ENCODE measurements at regions not wholly inside any gene's neighbourhood (a gene's known extent, or its start where the extent isn't known, plus 50 kb on each side); places are given as distances from the start of the nearest gene placed in this dataset.

GRCh38 chr21:28865488-28866186 lies 127.0 kb downstream of the LTN1 start:
- in situ Hi-C loops (cut with HindIII; ENCODE audit: low pct_ligation_motif_present, low sequenced_read_pairs) = no loop called here
- Histone ChIP-seq H3K36me3 (replicated peaks) (no peaks in the 10 kb centered on the region), H3K27ac (no peak overlapping the region), H3K27me3 (replicated peaks) (no peaks in the 10 kb centered on the region), H3K4me3 (ENCODE audit: low read depth, low read length) (no peak overlapping the region)
- no peak for TF ChIP-seq CTCF (IDR thresholded peaks at IDR 0.05; ENCODE audit: low read depth, low read length, missing control alignments)
- DNase-seq = no peak

GRCh38 chr21:28858424-28858823 lies 134.3 kb downstream of the LTN1 start:
- TF ChIP-seq CTCF (IDR thresholded peaks at IDR 0.05; ENCODE audit: low read depth, low read length, missing control alignments) = no peak
- no peaks in the 10 kb centered on the region for H3K27me3 ChIP-seq (replicated peaks)
- in situ Hi-C loops (cut with HindIII; ENCODE audit: low pct_ligation_motif_present, low sequenced_read_pairs) = no loop called here

DNA sequence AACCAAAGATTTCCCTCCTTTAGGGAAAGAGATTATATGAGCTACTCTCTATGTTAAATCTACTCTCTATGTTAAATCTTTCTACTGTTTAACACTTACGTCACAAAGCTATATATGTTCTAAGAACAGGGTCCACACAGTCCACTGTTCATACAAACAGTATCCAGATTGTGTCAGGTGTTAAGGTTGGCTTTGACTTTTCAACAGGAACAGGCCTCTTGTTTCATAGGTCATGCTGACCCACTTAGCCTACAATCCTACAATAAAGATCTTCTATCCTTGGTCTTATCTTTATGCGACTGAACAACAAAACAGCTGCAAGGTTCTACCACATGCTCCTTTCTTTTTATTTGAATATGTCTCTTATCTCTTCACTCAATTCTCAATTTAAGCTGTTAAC lies 134.9 kb downstream of the LTN1 start:
- Histone ChIP-seq H3K27ac (no peak overlapping the region), H3K27me3 (replicated peaks) (no peaks in the 10 kb centered on the region), H3K4me3 (ENCODE audit: low read depth, low read length) (no peak overlapping the region), H3K36me3 (replicated peaks) (no peaks in the 10 kb centered on the region)
- in situ Hi-C loops (cut with HindIII; ENCODE audit: low pct_ligation_motif_present, low sequenced_read_pairs) = no loop called here
- no peak for TF ChIP-seq CTCF (IDR thresholded peaks at IDR 0.05; ENCODE audit: low read depth, low read length, missing control alignments)
- no peak for DNase-seq

More at GRCh38 chr21:28858424-28858823, 134.3 kb downstream of the LTN1 start:
- no peak overlapping the region for H3K27ac ChIP-seq
- no peaks in the 10 kb centered on the region for H3K36me3 ChIP-seq (replicated peaks)
- DNase-seq = no peak
- no peak overlapping the region for H3K4me3 ChIP-seq (ENCODE audit: low read depth, low read length)

DNA sequence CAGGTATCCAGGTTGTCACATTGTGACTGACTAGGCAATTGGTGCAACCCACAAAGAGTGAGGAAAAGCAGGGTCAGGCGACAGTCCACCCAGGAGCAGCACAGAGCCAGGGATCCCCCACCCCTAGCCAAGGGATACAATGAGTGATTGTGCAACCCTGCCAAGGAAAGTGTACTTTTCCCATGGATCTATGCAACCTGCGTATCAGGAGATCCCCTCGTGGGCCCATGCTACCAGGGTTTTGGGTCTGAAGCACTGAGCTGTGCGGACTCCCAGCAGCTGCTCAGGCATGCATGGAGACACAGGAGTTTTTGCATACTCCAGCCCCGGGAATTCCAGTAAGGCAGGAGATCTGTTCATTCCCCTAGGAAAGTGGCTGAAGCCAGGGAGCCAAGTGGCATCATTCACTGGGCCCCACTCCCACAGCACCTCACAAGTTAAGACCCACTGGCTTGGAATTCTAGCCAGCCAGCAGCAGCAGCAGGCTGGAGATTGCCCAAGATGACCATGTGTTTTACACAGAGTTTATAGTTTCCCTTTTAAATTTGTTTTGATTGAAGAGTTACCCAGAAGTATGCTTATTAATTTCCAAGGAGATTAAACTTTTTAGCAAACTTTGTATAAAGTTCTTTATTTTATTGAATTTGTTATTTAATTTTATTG lies 136.0 kb downstream of the LTN1 start:
- Histone ChIP-seq H3K27me3 (replicated peaks) (no peaks in the 10 kb centered on the region), H3K27ac (no peak overlapping the region), H3K4me3 (ENCODE audit: low read depth, low read length) (no peak overlapping the region), H3K36me3 (replicated peaks) (no peaks in the 10 kb centered on the region)
- TF ChIP-seq CTCF (IDR thresholded peaks at IDR 0.05; ENCODE audit: low read depth, low read length, missing control alignments) = no peak
- in situ Hi-C loops (cut with HindIII; ENCODE audit: low pct_ligation_motif_present, low sequenced_read_pairs) = no loop called here
- DNase-seq = no peak

DNA sequence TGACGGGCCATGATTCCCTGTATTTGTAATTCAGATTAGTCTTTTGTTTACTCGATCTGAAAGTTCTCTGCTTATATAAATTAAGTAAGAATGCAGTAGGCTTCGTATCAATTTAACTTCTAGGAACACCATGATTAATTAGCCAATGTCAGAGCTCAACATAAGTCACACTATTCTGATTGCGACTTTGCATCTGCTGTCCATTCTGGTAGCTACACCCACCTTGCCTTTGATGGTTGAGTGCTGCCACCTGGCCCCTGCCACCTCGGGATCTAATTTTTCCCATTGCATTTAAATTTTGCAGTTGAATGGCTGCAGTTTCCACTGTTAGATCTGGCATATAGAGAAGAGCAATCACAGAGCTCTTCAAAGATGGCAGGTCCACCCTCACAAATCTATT lies 140.0 kb downstream of the LTN1 start:
- no peak overlapping the region for H3K27ac ChIP-seq
- no peak for TF ChIP-seq CTCF (IDR thresholded peaks at IDR 0.05; ENCODE audit: low read depth, low read length, missing control alignments)
- in situ Hi-C loops (cut with HindIII; ENCODE audit: low pct_ligation_motif_present, low sequenced_read_pairs) = no loop called here
- no peak for DNase-seq
- no peaks in the 10 kb centered on the region for H3K27me3 ChIP-seq (replicated peaks)
- H3K36me3 ChIP-seq (replicated peaks) = no peaks in the 10 kb centered on the region
- H3K4me3 ChIP-seq (ENCODE audit: low read depth, low read length) = no peak overlapping the region

All from brain microvascular endothelial cell (primary cell).